ENCODE measurements at regions not wholly inside any gene's neighbourhood (a gene's known extent, or its start where the extent isn't known, plus 50 kb on each side); places are given as distances from the start of the nearest gene placed in this dataset.

DNA sequence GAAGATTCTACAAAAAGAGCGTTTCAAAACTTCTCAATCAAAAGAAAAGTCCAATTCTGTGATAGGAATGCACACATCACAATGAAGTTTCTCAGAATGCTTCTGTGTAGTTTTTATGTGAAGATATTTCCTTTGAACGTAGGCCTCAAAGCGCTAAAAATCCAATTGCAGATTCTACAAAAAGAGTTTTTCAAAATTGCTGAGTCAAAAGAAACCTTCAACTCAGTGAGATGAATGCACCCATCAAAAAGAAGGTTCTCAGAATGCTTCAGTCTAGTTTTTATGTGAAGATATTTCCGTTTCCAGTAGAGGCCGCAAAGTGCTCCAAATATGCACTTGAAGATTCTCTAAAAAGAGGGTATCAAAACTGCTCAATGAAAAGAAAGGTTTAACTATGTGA, 319.7 kb upstream of the DEFB115 start:
- ChIA-PET RAD21 (ENCODE audit: unreplicated experiment) (no interaction called here), SMC1A (ENCODE audit: uncharacterized antibody, unreplicated experiment) (no interaction called here), CTCF (no interaction called here), POLR2A (no interaction called here)
- Histone ChIP-seq H3K27me3 (replicated peaks in 1 of 2; ENCODE audit: control insufficient read depth in 2 of 2, insufficient read depth in 2 of 2, low read length in 1 of 2) (no peaks in the 10 kb centered on the region), H3K27ac (ENCODE audit: control insufficient read depth, insufficient read depth) (no peak overlapping the region), H3K36me3 (ENCODE audit: control insufficient read depth in 2 of 2, insufficient read depth in 2 of 2, low read length in 1 of 2) (no peaks in the 10 kb centered on the region), H3K4me3 (no peak overlapping the region), H3K79me2 (ENCODE audit: control insufficient read depth, insufficient read depth, low read length) (no peaks in the 10 kb centered on the region), H3K9ac (ENCODE audit: control insufficient read depth, insufficient read depth, low read length) (no peak overlapping the region), H3K9me3 (replicated peaks; ENCODE audit: control insufficient read depth, insufficient read depth, low read length) (no peaks in the 10 kb centered on the region), H2AFZ (ENCODE audit: control insufficient read depth, low read depth, low read length) (no peak overlapping the region), H4K20me1 (ENCODE audit: control insufficient read depth, insufficient read depth) (no peaks in the 10 kb centered on the region), H3K4me1 (ENCODE audit: control insufficient read depth, insufficient read depth, low read length) (no peaks in the 10 kb centered on the region), H3K4me2 (ENCODE audit: control insufficient read depth, insufficient read depth) (no peak overlapping the region)
- BruUV-seq (replicated peaks): no TSS peak
- intact Hi-C loops (cut with micrococcal nuclease; ENCODE audit: unreplicated experiment) (no loop called here), in situ Hi-C loops (cut with MboI) (no loop called here)
- no peak for TF ChIP-seq MTA2 (IDR thresholded peaks at IDR 0.05; ENCODE audit: low read depth)
- no peak for TF ChIP-seq HDAC2 (IDR thresholded peaks at IDR 0.05)
- TF ChIP-seq, protein P1, sequence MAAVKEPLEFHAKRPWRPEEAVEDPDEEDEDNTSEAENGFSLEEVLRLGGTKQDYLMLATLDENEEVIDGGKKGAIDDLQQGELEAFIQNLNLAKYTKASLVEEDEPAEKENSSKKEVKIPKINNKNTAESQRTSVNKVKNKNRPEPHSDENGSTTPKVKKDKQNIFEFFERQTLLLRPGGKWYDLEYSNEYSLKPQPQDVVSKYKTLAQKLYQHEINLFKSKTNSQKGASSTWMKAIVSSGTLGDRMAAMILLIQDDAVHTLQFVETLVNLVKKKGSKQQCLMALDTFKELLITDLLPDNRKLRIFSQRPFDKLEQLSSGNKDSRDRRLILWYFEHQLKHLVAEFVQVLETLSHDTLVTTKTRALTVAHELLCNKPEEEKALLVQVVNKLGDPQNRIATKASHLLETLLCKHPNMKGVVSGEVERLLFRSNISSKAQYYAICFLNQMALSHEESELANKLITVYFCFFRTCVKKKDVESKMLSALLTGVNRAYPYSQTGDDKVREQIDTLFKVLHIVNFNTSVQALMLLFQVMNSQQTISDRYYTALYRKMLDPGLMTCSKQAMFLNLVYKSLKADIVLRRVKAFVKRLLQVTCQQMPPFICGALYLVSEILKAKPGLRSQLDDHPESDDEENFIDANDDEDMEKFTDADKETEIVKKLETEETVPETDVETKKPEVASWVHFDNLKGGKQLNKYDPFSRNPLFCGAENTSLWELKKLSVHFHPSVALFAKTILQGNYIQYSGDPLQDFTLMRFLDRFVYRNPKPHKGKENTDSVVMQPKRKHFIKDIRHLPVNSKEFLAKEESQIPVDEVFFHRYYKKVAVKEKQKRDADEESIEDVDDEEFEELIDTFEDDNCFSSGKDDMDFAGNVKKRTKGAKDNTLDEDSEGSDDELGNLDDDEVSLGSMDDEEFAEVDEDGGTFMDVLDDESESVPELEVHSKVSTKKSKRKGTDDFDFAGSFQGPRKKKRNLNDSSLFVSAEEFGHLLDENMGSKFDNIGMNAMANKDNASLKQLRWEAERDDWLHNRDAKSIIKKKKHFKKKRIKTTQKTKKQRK (IDR thresholded peaks at IDR 0.05; ENCODE audit: low read depth, low read length): no peak
- no peak for FAIRE-seq
- 17% methylated on average over 5 of the region's 5 CpGs for WGBS (ENCODE audit: insufficient coverage, insufficient replicate concordance, low lambda C conversion rate, missing lambda C conversion rate)
- no peak for DNase-seq (ENCODE audit: low read depth, low spot score)
- ATAC-seq: no peak

GRCh38 chr20:30949761-30950160, 307.7 kb upstream of the DEFB115 start:
- no peak overlapping the region for H3K4me2 ChIP-seq (ENCODE audit: control insufficient read depth, insufficient read depth)
- SMC1A ChIA-PET (ENCODE audit: uncharacterized antibody, unreplicated experiment): no interaction called here
- H3K4me1 ChIP-seq (ENCODE audit: control insufficient read depth, insufficient read depth, low read length): no peaks in the 10 kb centered on the region
- DNase-seq (ENCODE audit: low read depth, low spot score) (no peak), ATAC-seq (no peak), FAIRE-seq (no peak)
- POLR2A ChIA-PET: no interaction called here
- 35% methylated on average over 13 of the region's 13 CpGs for WGBS (ENCODE audit: insufficient coverage, insufficient replicate concordance, low lambda C conversion rate, missing lambda C conversion rate)
- H3K79me2 ChIP-seq (ENCODE audit: control insufficient read depth, insufficient read depth, low read length): no peaks in the 10 kb centered on the region
- CTCF ChIA-PET: no interaction called here
- H2AFZ ChIP-seq (ENCODE audit: control insufficient read depth, low read depth, low read length): no peak overlapping the region
- RAD21 ChIA-PET (ENCODE audit: unreplicated experiment): no interaction called here
- H3K27ac ChIP-seq (ENCODE audit: control insufficient read depth, insufficient read depth): no peak overlapping the region
- no peak overlapping the region for H3K9ac ChIP-seq (ENCODE audit: control insufficient read depth, insufficient read depth, low read length)
- no TSS peak for BruUV-seq (replicated peaks)
- no peaks in the 10 kb centered on the region for H4K20me1 ChIP-seq (ENCODE audit: control insufficient read depth, insufficient read depth)
- intact Hi-C loops (cut with micrococcal nuclease; ENCODE audit: unreplicated experiment): no loop called here
- no peaks in the 10 kb centered on the region; the same call in 2 of the 3 replicates for H3K9me3 ChIP-seq (replicated peaks; ENCODE audit: control insufficient read depth, insufficient read depth, low read length)
- H3K36me3 ChIP-seq (ENCODE audit: control insufficient read depth in 2 of 2, insufficient read depth in 2 of 2, low read length in 1 of 2): no peaks in the 10 kb centered on the region
- no peak overlapping the region for H3K4me3 ChIP-seq
- no peaks in the 10 kb centered on the region for H3K27me3 ChIP-seq (replicated peaks in 1 of 2; ENCODE audit: control insufficient read depth in 2 of 2, insufficient read depth in 2 of 2, low read length in 1 of 2)
- in situ Hi-C loops (cut with MboI): no loop called here
- TF ChIP-seq, protein P2, sequence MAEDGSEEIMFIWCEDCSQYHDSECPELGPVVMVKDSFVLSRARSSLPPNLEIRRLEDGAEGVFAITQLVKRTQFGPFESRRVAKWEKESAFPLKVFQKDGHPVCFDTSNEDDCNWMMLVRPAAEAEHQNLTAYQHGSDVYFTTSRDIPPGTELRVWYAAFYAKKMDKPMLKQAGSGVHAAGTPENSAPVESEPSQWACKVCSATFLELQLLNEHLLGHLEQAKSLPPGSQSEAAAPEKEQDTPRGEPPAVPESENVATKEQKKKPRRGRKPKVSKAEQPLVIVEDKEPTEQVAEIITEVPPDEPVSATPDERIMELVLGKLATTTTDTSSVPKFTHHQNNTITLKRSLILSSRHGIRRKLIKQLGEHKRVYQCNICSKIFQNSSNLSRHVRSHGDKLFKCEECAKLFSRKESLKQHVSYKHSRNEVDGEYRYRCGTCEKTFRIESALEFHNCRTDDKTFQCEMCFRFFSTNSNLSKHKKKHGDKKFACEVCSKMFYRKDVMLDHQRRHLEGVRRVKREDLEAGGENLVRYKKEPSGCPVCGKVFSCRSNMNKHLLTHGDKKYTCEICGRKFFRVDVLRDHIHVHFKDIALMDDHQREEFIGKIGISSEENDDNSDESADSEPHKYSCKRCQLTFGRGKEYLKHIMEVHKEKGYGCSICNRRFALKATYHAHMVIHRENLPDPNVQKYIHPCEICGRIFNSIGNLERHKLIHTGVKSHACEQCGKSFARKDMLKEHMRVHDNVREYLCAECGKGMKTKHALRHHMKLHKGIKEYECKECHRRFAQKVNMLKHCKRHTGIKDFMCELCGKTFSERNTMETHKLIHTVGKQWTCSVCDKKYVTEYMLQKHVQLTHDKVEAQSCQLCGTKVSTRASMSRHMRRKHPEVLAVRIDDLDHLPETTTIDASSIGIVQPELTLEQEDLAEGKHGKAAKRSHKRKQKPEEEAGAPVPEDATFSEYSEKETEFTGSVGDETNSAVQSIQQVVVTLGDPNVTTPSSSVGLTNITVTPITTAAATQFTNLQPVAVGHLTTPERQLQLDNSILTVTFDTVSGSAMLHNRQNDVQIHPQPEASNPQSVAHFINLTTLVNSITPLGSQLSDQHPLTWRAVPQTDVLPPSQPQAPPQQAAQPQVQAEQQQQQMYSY (CRISPR knock-in tag; IDR thresholded peaks at IDR 0.05): no peak
- TF ChIP-seq CREM (IDR thresholded peaks at IDR 0.05; ENCODE audit: low read depth) (no peak), MYB (IDR thresholded peaks at IDR 0.05; ENCODE audit: borderline replicate concordance, low read depth, low read length) (no peak), PML (IDR thresholded peaks at IDR 0.05; ENCODE audit: low read length) (no peak), ZNF622 (IDR thresholded peaks at IDR 0.05) (no peak), HCFC1 (IDR thresholded peaks at IDR 0.05; ENCODE audit: low read length) (no peak), CBFB (IDR thresholded peaks at IDR 0.05; ENCODE audit: low read depth) (no peak), BMI1 (IDR thresholded peaks at IDR 0.05; ENCODE audit: borderline replicate concordance) (no peak)
- TF ChIP-seq, protein P3, sequence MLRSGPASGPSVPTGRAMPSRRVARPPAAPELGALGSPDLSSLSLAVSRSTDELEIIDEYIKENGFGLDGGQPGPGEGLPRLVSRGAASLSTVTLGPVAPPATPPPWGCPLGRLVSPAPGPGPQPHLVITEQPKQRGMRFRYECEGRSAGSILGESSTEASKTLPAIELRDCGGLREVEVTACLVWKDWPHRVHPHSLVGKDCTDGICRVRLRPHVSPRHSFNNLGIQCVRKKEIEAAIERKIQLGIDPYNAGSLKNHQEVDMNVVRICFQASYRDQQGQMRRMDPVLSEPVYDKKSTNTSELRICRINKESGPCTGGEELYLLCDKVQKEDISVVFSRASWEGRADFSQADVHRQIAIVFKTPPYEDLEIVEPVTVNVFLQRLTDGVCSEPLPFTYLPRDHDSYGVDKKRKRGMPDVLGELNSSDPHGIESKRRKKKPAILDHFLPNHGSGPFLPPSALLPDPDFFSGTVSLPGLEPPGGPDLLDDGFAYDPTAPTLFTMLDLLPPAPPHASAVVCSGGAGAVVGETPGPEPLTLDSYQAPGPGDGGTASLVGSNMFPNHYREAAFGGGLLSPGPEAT (IDR thresholded peaks at IDR 0.05; ENCODE audit: low read depth): no peak

Measured in GM12878 (cell line).